ENCODE measurements at regions not wholly inside any gene's neighbourhood (a gene's known extent, or its start where the extent isn't known, plus 50 kb on each side); places are given as distances from the start of the nearest gene placed in this dataset.

GRCh38 chr10:63930584-63930983 is 409.4 kb downstream of the REEP3 start:
- TF ChIP-seq CTCF (IDR thresholded peaks at IDR 0.05; ENCODE audit: control insufficient read depth, insufficient read depth, low read depth, low read length, missing control alignments) = no peak
- no peak overlapping the region for H3K4me3 ChIP-seq (ENCODE audit: control insufficient read depth, low read depth, low read length)
- no peak for DNase-seq (ENCODE audit: low read depth)

GRCh38 chr10:63935705-63936104 is 414.5 kb downstream of the REEP3 start:
- no peak for DNase-seq (ENCODE audit: low read depth)
- TF ChIP-seq CTCF (IDR thresholded peaks at IDR 0.05; ENCODE audit: control insufficient read depth, insufficient read depth, low read depth, low read length, missing control alignments) = no peak
- H3K4me3 ChIP-seq (ENCODE audit: control insufficient read depth, low read depth, low read length) = no peak overlapping the region

- no peak overlapping the region for H3K4me3 ChIP-seq (ENCODE audit: control insufficient read depth, low read depth, low read length)
Measured at GRCh38 chr10:63940277-63940922, 419.2 kb downstream of the REEP3 start.

GRCh38 chr10:63964406-63964805 is 443.2 kb downstream of the REEP3 start:
- H3K4me3 ChIP-seq (ENCODE audit: control insufficient read depth, low read depth, low read length) = no peak overlapping the region

More at GRCh38 chr10:63940277-63940922, 419.2 kb downstream of the REEP3 start:
- DNase-seq (ENCODE audit: low read depth) = no peak
- TF ChIP-seq CTCF (IDR thresholded peaks at IDR 0.05; ENCODE audit: control insufficient read depth, insufficient read depth, low read depth, low read length, missing control alignments) = no peak

GRCh38 chr10:63965846-63966245 is 444.6 kb downstream of the REEP3 start:
- no peak for DNase-seq (ENCODE audit: low read depth)
- TF ChIP-seq CTCF (IDR thresholded peaks at IDR 0.05; ENCODE audit: control insufficient read depth, insufficient read depth, low read depth, low read length, missing control alignments) = no peak
- H3K4me3 ChIP-seq (ENCODE audit: control insufficient read depth, low read depth, low read length) = no peak overlapping the region

More at GRCh38 chr10:63964406-63964805, 443.2 kb downstream of the REEP3 start:
- no peak for DNase-seq (ENCODE audit: low read depth)
- no peak for TF ChIP-seq CTCF (IDR thresholded peaks at IDR 0.05; ENCODE audit: control insufficient read depth, insufficient read depth, low read depth, low read length, missing control alignments)

GRCh38 chr10:63972949-63973827 is 452.0 kb downstream of the REEP3 start:
- TF ChIP-seq CTCF (IDR thresholded peaks at IDR 0.05; ENCODE audit: control insufficient read depth, insufficient read depth, low read depth, low read length, missing control alignments) = no peak
- no peak overlapping the region for H3K4me3 ChIP-seq (ENCODE audit: control insufficient read depth, low read depth, low read length)
- DNase-seq (ENCODE audit: low read depth) = no peak

Measured in AG09309 (cell line).